Stimulated activated CD4-positive, alpha-beta T cell treated with anti-CD3 and anti-CD28 coated beads, Interleukin-15, amount 100 ng/mL, for 48 hours (primary cell): ENCODE measurements at regions not wholly inside any gene's neighbourhood (a gene's known extent, or its start where the extent isn't known, plus 50 kb on each side); places are given as distances from the start of the nearest gene placed in this dataset.
"Not testable (repeated sequence)": the region's sequence is repeated elsewhere in the genome, so short reads cannot be mapped to it uniquely, and the experiment has no call there.

ENCODE experiments used
- DNase-seq, 2 donors: peaks; one replicate each; pipeline ENCODE4 v3.0.0-alpha.2; 2020; ENCODE audit warnings: low read depth in 2 of 2

GRCh38 chr14:53217316-53217994, 64.3 kb upstream of the DDHD1 start:
- peak; percentile 59 to 82 for DNase-seq

- DNase-seq, result not testable (repeated sequence)
Observed at GRCh38 chr14:53216955-53217315, 63.8 kb upstream of the DDHD1 start.

- DNase-seq, result not testable (repeated sequence)
Observed at GRCh38 chr14:53216478-53216877, 63.4 kb upstream of the DDHD1 start.

GRCh38 chr14:53215101-53215500, 62.0 kb upstream of the DDHD1 start:
- DNase-seq, result no peak

- no peak for DNase-seq
Observed at GRCh38 chr14:53214384-53214783, 61.3 kb upstream of the DDHD1 start.

GRCh38 chr14:53213761-53214160, 60.6 kb upstream of the DDHD1 start:
- no peak for DNase-seq

GRCh38 chr14:53209370-53209769, 56.2 kb upstream of the DDHD1 start:
- no peak for DNase-seq
